Keratinocyte (primary cell): ENCODE measurements at regions not wholly inside any gene's neighbourhood (a gene's known extent, or its start where the extent isn't known, plus 50 kb on each side); places are given as distances from the start of the nearest gene placed in this dataset.

Experiments used
- DNase-seq: peaks from one replicate; pipeline ENCODE4 v3.0.0-alpha.2; 2011; ENCODE audit warnings: low read depth, missing footprints, low spot score
- FAIRE-seq: peaks from 2 replicates; lab custom pipeline; 2011; peaks lifted over from hg19 to GRCh38; lab: Jason Lieb, UNC
- H2AFZ ChIP-seq: 2 replicates; pipeline ENCODE4 v1.6.0; 2012; ENCODE audit warnings: low read length, control low read depth, inconsistent platforms; ENCODE audit not compliant: control insufficient read depth
- H3K27ac ChIP-seq: 2 replicates; pipeline ENCODE4 v1.5.1; 2011; ENCODE audit warnings: low read length; ENCODE audit not compliant: control insufficient read depth, insufficient read depth
- H3K27me3 ChIP-seq: 3 replicates; pipeline ENCODE4 v1.6.0; 2011; ENCODE audit warnings: low read length; ENCODE audit not compliant: control insufficient read depth, insufficient read depth; ENCODE audit errors: extremely low read depth
- H3K36me3 ChIP-seq, 2 experiments: 2 replicates in 1 of 2; 3 replicates in 1 of 2; pipeline ENCODE4 v1.5.1; 2011; ENCODE audit warnings: low read length in 2 of 2, mild to moderate bottlenecking in 1 of 2; ENCODE audit not compliant: control insufficient read depth in 2 of 2, insufficient read depth in 2 of 2; ENCODE audit errors: extremely low read depth in 1 of 2
- H3K4me1 ChIP-seq: 3 replicates; pipeline ENCODE4 v1.5.1; 2011; ENCODE audit warnings: low read length; ENCODE audit not compliant: control insufficient read depth, insufficient read depth; ENCODE audit errors: extremely low read depth
- H3K4me2 ChIP-seq: 3 replicates; pipeline ENCODE4 v1.6.0; 2011; ENCODE audit warnings: low read depth, low read length; ENCODE audit not compliant: control insufficient read depth, insufficient read depth; ENCODE audit errors: extremely low read depth
- H3K4me3 ChIP-seq, 3 experiments: fragments of 200-600 bp in 1 of 3; sonication (generic) in 1 of 3; 2 replicates in 2 of 3; 3 replicates in 1 of 3; pipeline ENCODE4 v1.5.1; 2011 to 2016; ENCODE audit warnings: low read length in 3 of 3, mild to moderate bottlenecking in 3 of 3, control low read depth in 2 of 3, inconsistent platforms in 1 of 3, low read depth in 1 of 3, mixed read lengths in 1 of 3, mixed run types in 1 of 3, moderate library complexity in 1 of 3; ENCODE audit not compliant: control insufficient read depth in 2 of 3, insufficient read depth in 2 of 3; ENCODE audit errors: extremely low read depth in 1 of 3
- H3K79me2 ChIP-seq: 2 replicates; pipeline ENCODE4 v1.6.0; 2012; ENCODE audit warnings: low read length; ENCODE audit not compliant: control insufficient read depth, insufficient read depth
- H3K9ac ChIP-seq: 3 replicates; pipeline ENCODE4 v1.6.0; 2011; ENCODE audit warnings: low read length; ENCODE audit not compliant: control insufficient read depth, insufficient read depth; ENCODE audit errors: extremely low read depth
- H3K9me1 ChIP-seq: 3 replicates; pipeline ENCODE4 v1.6.0; 2011; ENCODE audit warnings: low read length; ENCODE audit not compliant: control insufficient read depth, insufficient read depth; ENCODE audit errors: extremely low read depth
- H3K9me3 ChIP-seq: 2 replicates; pipeline ENCODE4 v1.5.1; 2012; ENCODE audit warnings: low read depth, low read length; ENCODE audit not compliant: control insufficient read depth
- H4K20me1 ChIP-seq: 3 replicates; pipeline ENCODE4 v1.6.0; 2011; ENCODE audit warnings: low read length; ENCODE audit not compliant: control insufficient read depth, insufficient read depth; ENCODE audit errors: extremely low read depth
- EZH2 ChIP-seq: IDR thresholded peaks from one replicate; pipeline ENCODE4 v1.6.1; 2012; ENCODE audit warnings: inconsistent platforms, mild to moderate bottlenecking, low read length, moderate library complexity
- dilution Hi-C: fragments of 300-500 bp; cut with MboI; formaldehyde crosslinking; loops from one replicate; pipeline ENCODE4 v1.7.0; 2020; ENCODE audit warnings: low sequenced_read_pairs; ENCODE audit not compliant: extremely low pct_ligation_motif_present
- TF ChIP-seq, protein P1 (sequence below), 3 experiments: IDR thresholded peaks in 1 of 3; conservative IDR thresholded peaks in 1 of 3; optimal IDR thresholded peaks in 1 of 3; 2 replicates in 2 of 3; 3 replicates in 1 of 3; pipeline versions ENCODE3 to v1.5.1; 2011; ENCODE audit warnings: low read length in 3 of 3, mild to moderate bottlenecking in 3 of 3, moderate library complexity in 2 of 3, control low read depth in 1 of 3, inconsistent platforms in 1 of 3; ENCODE audit not compliant: insufficient read depth in 2 of 3; ENCODE audit errors: extremely low read depth in 1 of 3

DNA sequence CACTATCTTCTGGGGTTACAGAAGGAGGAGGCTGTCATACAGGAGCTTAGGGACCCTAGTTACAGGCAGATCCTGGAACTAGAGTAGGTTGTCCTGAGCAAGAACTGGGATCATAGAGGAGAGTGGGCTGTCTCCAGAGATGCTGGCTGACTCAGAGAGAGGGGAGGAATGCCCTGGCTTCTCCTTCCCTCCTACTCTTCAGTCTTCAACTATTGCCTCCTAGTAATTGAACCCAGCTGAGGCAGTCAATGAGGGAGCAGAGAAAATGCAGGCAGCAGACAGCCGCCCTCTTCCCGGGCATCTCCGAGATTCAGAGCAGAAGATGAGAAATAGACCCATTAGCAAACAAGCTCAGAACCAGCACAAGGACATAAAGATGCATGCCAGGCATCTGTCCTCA, 118.3 kb upstream of the PDE5A start:
- no peak overlapping the region for H3K27ac ChIP-seq
- H3K9me1 ChIP-seq = no peaks in the 10 kb centered on the region
- no peak overlapping the region for H2AFZ ChIP-seq
- TF ChIP-seq, protein P1, sequence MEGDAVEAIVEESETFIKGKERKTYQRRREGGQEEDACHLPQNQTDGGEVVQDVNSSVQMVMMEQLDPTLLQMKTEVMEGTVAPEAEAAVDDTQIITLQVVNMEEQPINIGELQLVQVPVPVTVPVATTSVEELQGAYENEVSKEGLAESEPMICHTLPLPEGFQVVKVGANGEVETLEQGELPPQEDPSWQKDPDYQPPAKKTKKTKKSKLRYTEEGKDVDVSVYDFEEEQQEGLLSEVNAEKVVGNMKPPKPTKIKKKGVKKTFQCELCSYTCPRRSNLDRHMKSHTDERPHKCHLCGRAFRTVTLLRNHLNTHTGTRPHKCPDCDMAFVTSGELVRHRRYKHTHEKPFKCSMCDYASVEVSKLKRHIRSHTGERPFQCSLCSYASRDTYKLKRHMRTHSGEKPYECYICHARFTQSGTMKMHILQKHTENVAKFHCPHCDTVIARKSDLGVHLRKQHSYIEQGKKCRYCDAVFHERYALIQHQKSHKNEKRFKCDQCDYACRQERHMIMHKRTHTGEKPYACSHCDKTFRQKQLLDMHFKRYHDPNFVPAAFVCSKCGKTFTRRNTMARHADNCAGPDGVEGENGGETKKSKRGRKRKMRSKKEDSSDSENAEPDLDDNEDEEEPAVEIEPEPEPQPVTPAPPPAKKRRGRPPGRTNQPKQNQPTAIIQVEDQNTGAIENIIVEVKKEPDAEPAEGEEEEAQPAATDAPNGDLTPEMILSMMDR (optimal IDR thresholded peaks at IDR 0.05 in 1 of 3, IDR thresholded peaks at IDR 0.05 in 1 of 3, conservative IDR thresholded peaks at IDR 0.05 in 1 of 3; ENCODE audit: extremely low read depth in 1 of 3, insufficient read depth in 2 of 3, low read length in 3 of 3) = no peak
- no peak for TF ChIP-seq EZH2
- H3K4me3 ChIP-seq = no peak overlapping the region
- H3K9ac ChIP-seq = no peak overlapping the region
- H3K36me3 ChIP-seq = no peaks in the 10 kb centered on the region
- DNase-seq (no peak), FAIRE-seq (no peak)
- H3K9me3 ChIP-seq = no peaks in the 10 kb centered on the region
- H4K20me1 ChIP-seq = no peaks in the 10 kb centered on the region
- H3K4me2 ChIP-seq = no peak overlapping the region
- no peaks in the 10 kb centered on the region for H3K27me3 ChIP-seq
- H3K4me1 ChIP-seq = no peaks in the 10 kb centered on the region
- H3K79me2 ChIP-seq = no peaks in the 10 kb centered on the region
- dilution Hi-C loops = no loop called here

DNA sequence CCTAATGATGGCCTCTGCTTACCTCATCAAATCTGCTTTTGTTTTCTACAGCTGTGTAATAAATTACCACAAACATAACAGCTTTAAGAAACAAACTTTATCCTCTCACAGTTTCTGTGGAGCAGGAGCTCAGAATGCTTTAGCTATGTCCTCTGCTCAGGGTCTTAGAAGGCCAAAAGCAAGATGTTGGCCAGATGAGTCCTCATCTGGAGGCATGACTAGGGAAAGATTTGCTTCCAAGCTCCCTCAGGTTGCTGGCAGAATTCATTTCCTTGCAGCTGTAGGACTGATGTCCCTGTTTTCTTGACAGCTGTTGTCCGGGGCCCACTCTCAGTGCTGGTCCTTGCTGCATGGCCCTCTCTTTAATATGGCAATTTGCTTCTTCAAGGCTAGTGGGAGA, 116.7 kb upstream of the PDE5A start:
- Histone ChIP-seq H3K36me3 (no peaks in the 10 kb centered on the region), H3K9ac (no peak overlapping the region), H3K4me2 (no peak overlapping the region), H3K9me1 (no peaks in the 10 kb centered on the region), H4K20me1 (no peaks in the 10 kb centered on the region), H3K79me2 (no peaks in the 10 kb centered on the region), H2AFZ (no peak overlapping the region), H3K9me3 (no peaks in the 10 kb centered on the region), H3K4me1 (no peaks in the 10 kb centered on the region), H3K4me3 (no peak overlapping the region), H3K27me3 (no peaks in the 10 kb centered on the region), H3K27ac (no peak overlapping the region)
- no peak for FAIRE-seq
- no peak for DNase-seq
- TF ChIP-seq EZH2 = no peak
- TF ChIP-seq, protein P1 (optimal IDR thresholded peaks at IDR 0.05 in 1 of 3, IDR thresholded peaks at IDR 0.05 in 1 of 3, conservative IDR thresholded peaks at IDR 0.05 in 1 of 3; ENCODE audit: extremely low read depth in 1 of 3, insufficient read depth in 2 of 3, low read length in 3 of 3) = no peak
- dilution Hi-C loops = no loop called here
